GM12872 (cell line): ENCODE measurements at regions not wholly inside any gene's neighbourhood (a gene's known extent, or its start where the extent isn't known, plus 50 kb on each side); places are given as distances from the start of the nearest gene placed in this dataset.

Experiments used
- TF ChIP-seq, protein P1 (sequence below): IDR thresholded peaks from 3 replicates; pipeline ENCODE4 v1.5.1; 2011; ENCODE audit warnings: low read depth, mild to moderate bottlenecking, low read length, moderate library complexity; ENCODE audit not compliant: insufficient read depth

DNA sequence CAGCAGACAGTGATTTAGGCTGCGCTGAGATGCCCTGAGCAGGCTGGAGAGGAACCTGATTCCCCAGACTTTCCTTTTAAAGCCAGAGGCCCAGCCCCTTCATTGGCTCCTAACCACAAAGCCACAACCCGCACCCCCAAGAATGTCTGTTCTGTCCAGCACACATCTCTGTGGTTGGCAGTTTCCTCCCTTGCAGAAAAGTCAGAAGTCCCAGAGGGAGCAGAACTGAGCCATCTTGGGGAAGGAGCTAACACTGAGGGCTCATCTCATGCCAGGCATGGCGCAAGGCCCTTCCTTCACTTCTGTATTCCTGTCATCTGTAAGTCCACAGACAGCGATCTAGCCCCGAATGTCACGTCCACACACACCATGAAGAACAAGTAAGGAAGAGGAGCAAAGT is 97.1 kb upstream of the SYT13 start:
- TF ChIP-seq, protein P1, sequence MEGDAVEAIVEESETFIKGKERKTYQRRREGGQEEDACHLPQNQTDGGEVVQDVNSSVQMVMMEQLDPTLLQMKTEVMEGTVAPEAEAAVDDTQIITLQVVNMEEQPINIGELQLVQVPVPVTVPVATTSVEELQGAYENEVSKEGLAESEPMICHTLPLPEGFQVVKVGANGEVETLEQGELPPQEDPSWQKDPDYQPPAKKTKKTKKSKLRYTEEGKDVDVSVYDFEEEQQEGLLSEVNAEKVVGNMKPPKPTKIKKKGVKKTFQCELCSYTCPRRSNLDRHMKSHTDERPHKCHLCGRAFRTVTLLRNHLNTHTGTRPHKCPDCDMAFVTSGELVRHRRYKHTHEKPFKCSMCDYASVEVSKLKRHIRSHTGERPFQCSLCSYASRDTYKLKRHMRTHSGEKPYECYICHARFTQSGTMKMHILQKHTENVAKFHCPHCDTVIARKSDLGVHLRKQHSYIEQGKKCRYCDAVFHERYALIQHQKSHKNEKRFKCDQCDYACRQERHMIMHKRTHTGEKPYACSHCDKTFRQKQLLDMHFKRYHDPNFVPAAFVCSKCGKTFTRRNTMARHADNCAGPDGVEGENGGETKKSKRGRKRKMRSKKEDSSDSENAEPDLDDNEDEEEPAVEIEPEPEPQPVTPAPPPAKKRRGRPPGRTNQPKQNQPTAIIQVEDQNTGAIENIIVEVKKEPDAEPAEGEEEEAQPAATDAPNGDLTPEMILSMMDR: no peak

DNA sequence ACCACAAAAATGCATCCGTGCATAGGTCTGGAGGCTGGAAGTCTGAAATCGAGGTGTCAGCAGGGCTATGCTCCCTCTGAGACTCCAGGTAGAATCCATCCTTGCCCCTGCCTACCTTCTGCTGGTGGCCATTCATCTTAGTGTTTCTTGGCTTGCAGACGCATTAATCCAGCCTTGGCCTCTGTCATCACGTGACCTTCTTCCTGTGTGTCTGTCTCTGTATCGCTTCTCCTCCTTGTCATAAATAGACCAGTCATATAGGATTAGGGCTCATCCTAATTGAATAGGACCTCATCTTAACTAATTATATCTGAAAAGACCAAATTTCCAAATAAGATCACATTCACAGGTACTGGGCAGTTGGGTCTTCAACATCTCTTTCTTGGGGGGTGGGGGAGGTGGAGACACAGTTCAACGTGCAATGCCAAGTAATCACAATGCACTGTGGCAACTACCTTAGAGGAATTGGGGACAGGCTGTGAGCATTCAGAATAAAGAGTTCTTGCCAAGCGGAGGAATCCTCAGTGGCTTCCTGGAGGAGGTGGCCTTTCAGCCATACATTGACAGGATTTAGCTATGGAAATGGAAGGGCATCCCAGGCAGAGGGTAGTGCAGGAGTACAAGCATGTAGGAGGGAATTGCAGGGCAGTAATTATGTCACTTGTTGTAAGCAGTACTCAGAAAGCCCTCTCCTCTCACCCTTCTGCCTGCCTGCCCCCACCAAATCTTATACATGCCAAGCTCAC is 96.2 kb upstream of the SYT13 start:
- TF ChIP-seq, protein P1: no peak

DNA sequence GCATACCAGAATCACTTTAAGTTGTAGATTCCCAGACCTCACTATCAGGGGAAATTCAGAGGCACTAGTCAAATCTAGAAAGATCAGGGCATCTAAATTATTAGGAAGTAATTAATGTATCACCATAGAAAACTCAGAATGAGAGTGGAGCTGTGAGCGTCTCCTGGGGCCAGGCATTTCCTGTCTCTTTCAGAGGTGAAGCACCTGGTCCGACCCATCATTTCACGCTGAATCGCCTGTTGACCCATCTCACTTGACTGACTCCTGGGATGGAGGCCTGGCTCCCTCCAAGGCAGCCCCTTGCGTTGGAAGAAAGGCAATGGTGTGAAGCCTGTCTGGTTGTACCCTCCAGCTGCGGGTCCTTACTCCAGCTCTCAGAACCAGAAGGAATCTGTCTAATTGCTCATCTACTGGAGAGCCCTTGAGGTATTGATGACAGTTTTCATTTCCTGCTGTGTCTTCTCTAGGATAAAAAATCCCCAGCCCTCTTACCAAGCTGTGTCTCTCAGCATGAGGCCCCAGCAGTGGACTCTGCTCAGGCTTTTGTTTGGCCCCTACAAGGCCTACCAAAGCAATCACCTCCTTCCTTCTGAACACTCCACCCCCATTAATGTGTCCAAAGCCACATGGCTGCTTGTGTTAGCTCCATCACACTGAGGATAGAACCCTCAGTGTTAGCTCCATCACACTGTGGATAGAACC is 93.2 kb upstream of the SYT13 start:
- TF ChIP-seq, protein P1: no peak

DNA sequence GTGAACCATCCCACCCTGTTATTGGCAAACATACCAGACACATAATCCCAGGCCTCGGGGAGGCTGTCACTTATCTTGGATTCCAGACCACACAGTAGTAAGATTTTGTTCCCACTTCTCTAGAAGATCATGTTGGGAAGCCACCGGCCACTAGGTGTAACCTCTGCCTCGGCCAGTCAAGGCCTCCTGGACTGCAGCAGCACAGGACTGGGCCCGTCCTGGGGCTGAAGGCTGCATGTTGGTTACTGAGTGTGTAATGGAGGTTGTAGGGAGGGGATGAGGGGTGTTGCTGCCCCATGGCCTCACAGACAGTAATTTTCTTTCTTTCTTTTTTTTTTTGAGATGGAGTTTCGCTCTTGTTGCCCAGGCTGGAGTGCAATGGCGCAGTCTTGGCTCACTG is 92.4 kb upstream of the SYT13 start:
- TF ChIP-seq, protein P1: no peak

DNA sequence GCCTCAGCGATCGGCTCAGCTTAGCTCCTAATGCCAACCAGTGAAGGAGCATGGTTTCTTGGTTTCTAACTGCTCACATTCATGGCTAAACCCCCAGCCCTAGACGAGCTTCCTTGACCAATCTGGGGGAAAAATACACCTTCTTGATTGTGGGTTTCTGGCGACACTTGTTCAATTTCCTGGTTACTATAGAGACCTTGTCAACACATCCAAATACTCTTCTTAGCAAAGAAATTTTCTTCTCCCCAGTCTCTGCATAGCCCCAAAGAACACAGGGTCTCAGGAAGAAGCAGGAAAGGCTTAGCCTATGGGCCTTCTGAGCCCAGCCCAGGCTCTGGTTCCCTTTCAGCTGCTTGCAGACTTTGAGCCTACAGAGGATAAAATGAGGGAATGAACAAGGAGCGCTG is 88.5 kb upstream of the SYT13 start:
- TF ChIP-seq, protein P1: no peak

DNA sequence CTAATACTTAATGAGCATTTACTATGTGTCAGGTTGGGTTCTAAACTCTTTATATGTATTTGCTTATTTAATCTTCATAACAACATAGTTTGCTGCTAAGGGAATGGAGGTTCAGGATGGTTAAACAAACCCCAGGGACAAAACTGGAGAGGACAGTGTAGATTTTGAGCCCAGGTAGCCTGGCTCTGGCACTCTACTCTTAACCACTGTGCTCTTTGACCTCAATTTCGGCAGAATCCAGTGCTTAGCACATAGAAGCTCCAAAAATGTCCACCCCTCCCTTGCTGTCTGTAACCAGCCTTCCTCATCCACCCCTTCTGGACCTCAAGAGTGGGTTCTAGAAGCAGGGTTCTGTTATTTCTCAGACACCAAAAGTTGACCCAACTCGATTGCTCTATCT is 88.0 kb upstream of the SYT13 start:
- TF ChIP-seq, protein P1: no peak

DNA sequence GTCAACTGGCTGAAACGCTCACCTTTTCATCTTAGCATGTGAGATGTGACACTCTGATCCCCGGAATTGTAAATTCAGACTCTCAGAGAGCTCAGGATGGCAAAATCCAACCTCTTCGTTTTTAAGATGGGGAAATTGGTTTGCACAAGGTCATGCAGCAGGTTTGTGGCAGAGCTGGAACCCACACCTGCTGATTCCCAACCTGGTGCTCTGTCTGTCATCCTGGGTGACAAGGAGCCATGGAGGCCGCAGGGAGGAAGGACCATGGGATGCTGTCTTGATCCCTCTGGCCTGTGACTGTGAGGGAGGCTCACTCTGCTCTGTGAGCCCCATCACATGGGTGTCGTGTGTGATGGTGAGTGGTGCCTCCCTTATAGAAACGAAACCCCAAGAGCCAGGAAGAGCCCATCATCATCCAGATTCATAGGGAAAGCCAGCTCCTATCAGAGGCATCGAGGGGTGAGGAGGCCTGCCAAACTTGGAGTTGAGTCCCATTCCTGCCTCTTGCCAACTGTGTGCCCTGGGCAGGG is 87.4 kb upstream of the SYT13 start:
- TF ChIP-seq, protein P1: no peak
